GM19467 (cell line): ENCODE measurements at regions not wholly inside any gene's neighbourhood (a gene's known extent, or its start where the extent isn't known, plus 50 kb on each side); places are given as distances from the start of the nearest gene placed in this dataset.
"Not testable (repeated sequence)": the region's sequence is repeated elsewhere in the genome, so short reads cannot be mapped to it uniquely, and the experiment has no call there.

Source experiments
- ATAC-seq: cut with Tn5 transposase; IDR thresholded peaks from one replicate; pipeline ENCODE4 v1.9.1; 2021; ENCODE audit warnings: mild to moderate bottlenecking, moderate library complexity; ENCODE audit not compliant: unreplicated experiment

- no peak for ATAC-seq
Observed at GRCh38 chr5:69000949-69001348, 92.9 kb upstream of the SLC30A5 start.

GRCh38 chr5:69001627-69002026, 92.2 kb upstream of the SLC30A5 start:
- no peak for ATAC-seq

GRCh38 chr5:69004127-69004526, 89.7 kb upstream of the SLC30A5 start:
- ATAC-seq = no peak

- ATAC-seq = no peak
Observed at GRCh38 chr5:69004676-69005075, 89.1 kb upstream of the SLC30A5 start.

- no peak for ATAC-seq
Observed at GRCh38 chr5:69006030-69006429, 87.8 kb upstream of the SLC30A5 start.

- no peak for ATAC-seq
Observed at GRCh38 chr5:69007163-69007562, 86.7 kb upstream of the SLC30A5 start.

GRCh38 chr5:69007726-69008368, 86.0 kb upstream of the SLC30A5 start:
- ATAC-seq = peak; percentile 90

- ATAC-seq = no peak
Observed at GRCh38 chr5:69010476-69010875, 83.3 kb upstream of the SLC30A5 start.

GRCh38 chr5:69011910-69012309, 81.9 kb upstream of the SLC30A5 start:
- no peak for ATAC-seq

GRCh38 chr5:69013481-69013880, 80.3 kb upstream of the SLC30A5 start:
- no peak for ATAC-seq

GRCh38 chr5:69014007-69014406, 79.8 kb upstream of the SLC30A5 start:
- ATAC-seq = not testable (repeated sequence)

GRCh38 chr5:69019668-69020375, 74.0 kb upstream of the SLC30A5 start:
- ATAC-seq = no peak

GRCh38 chr5:69024241-69024651, 69.6 kb upstream of the SLC30A5 start:
- ATAC-seq = no peak

- ATAC-seq = no peak
Observed at GRCh38 chr5:69029292-69029691, 64.5 kb upstream of the SLC30A5 start.

- no peak for ATAC-seq
Observed at GRCh38 chr5:69030358-69031062, 63.3 kb upstream of the SLC30A5 start.

- no peak for ATAC-seq
Observed at GRCh38 chr5:69032009-69032408, 61.8 kb upstream of the SLC30A5 start.

GRCh38 chr5:69033690-69034089, 60.1 kb upstream of the SLC30A5 start:
- no peak for ATAC-seq

- no peak for ATAC-seq
Observed at GRCh38 chr5:69034898-69035297, 58.9 kb upstream of the SLC30A5 start.

- ATAC-seq = no peak
Observed at GRCh38 chr5:69035665-69036064, 58.1 kb upstream of the SLC30A5 start.

- ATAC-seq = no peak
Observed at GRCh38 chr5:69038539-69038938, 55.3 kb upstream of the SLC30A5 start.

GRCh38 chr5:69039829-69040228, 54.0 kb upstream of the SLC30A5 start:
- ATAC-seq = no peak

GRCh38 chr5:69042500-69042899, 51.3 kb upstream of the SLC30A5 start:
- ATAC-seq = peak; percentile 20
